Stimulated activated CD4-positive, alpha-beta T cell treated with anti-CD3 and anti-CD28 coated beads, Interleukin-2, amount 100 ng/mL, for 4 hours (primary cell): ENCODE measurements at regions not wholly inside any gene's neighbourhood (a gene's known extent, or its start where the extent isn't known, plus 50 kb on each side); places are given as distances from the start of the nearest gene placed in this dataset.
"Not testable (repeated sequence)": the region's sequence is repeated elsewhere in the genome, so short reads cannot be mapped to it uniquely, and the experiment has no call there.

Source experiments
- DNase-seq: peaks from one replicate; pipeline ENCODE4 v3.0.0-alpha.2; 2020; ENCODE audit warnings: low read depth

- no peak for DNase-seq
Observed at GRCh38 chr11:119586181-119586580, 142.8 kb downstream of the NECTIN1 start.

DNA sequence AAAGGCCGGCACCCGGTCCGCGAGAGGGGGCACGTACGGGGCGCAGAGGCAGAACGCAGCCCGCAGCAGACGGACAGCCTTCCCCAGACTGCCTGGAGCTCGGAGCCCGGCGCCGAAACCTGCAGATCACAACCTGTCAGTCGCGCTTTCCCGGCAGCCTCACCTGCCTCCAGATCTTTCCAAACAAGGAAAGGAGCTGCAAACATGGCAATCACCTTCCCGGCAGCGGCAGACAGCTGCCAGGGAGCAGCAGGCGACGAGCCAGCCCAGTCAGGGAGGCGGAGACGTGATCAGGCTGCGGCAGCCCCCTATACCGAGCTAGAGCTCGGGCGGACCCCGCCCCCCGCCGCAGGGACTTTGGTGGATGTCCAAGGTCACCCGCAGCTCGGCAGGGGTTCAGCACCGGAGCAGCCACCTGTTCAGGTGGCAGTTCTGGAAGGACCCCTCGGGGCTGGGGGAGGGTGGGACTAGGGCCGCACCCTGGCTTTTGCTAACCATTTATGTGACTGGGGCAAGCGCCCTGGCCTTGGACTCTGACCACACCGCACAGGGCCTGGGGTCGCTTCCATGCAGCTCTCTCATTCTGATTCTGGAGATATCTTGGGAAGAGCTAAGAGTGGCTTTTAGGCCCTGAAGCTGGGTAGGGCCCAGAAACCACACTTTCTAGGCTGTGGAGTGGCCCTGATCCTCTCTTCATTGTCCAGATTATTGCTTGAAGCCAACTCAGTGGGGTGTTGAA, 143.8 kb downstream of the NECTIN1 start:
- no peak for DNase-seq

DNA sequence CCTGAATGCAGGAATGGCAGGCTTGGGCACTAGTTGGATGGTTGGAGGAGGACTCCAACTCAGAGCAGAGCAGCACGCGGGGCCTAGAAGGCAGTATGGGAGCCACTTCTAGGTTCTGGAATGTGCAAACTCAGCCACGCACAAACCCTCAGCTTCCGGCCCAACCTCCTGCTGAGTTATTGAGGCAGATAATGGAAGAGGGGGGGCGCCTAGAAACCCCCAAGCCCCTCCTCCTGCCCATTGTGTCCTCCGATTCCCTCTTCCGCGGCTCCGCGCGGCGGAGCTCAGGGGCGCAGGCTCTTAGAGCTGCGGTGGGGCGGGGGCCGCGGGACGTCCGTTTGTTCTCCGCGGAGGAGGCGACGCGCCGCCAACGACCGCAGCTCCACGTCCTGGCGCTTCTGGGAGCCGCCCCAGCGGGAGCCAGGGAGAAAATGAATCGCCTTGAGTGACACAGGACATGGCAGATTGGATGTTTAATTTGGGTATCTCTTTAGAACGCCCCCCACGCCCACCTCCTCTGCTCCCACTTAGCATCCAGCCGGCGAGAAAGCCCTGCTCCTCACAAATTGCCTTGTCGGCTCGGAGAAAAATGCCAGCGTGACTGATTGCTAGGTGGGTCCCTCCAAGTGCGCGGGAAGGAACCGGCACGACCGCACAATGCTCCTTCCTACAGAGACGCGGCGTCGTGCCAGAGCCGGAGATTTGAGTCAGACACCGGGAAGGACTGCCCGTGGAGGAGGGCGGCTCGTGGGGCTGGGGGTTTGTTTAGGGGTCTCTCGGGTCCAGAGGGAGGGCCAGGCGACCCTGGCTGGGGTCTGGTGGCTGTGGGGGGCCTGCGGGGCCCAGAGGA, 144.6 kb downstream of the NECTIN1 start:
- no peak for DNase-seq

GRCh38 chr11:119583585-119583984, 145.4 kb downstream of the NECTIN1 start:
- no peak for DNase-seq

GRCh38 chr11:119581396-119581795, 147.6 kb downstream of the NECTIN1 start:
- DNase-seq, result not testable (repeated sequence)

DNA sequence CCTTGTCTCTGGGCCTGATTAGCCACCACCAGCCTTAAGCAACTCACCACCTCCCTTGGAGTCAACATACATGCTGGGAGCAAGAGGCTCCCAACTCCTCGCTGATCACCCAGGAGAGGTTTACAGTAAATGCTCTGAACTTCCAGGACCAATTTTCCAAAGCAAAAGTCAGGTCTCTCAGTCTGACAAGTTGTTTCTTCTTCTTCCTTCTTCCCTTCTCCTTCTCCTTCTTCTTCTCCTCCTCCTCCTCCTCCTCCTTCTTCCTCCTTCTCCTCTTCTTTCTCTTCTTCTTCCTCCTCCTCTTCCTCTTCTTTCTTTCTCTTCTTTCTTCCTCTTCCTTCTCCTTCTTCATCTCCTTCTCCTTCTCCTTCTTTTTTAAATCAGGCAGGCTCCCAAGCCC, 148.2 kb downstream of the NECTIN1 start:
- DNase-seq, result no peak

DNA sequence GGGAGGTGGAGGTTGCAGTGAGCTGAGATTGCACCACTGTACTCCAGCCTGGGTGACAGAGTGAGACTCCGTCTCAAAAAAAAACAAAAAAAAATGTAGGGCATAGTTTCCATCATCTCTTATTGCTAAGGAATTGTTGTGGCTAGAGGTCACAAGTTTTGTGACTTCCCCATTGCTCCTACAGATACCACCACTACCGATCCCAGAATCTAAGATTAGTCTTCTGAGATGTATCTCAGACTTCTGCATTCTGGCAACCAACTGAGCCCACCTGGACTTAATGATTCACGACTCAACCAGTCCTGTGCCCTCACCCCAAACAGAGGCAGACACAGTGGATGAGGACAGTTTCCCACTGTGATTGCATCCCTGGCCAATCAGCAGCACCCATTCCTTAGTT, 148.9 kb downstream of the NECTIN1 start:
- no peak for DNase-seq

DNA sequence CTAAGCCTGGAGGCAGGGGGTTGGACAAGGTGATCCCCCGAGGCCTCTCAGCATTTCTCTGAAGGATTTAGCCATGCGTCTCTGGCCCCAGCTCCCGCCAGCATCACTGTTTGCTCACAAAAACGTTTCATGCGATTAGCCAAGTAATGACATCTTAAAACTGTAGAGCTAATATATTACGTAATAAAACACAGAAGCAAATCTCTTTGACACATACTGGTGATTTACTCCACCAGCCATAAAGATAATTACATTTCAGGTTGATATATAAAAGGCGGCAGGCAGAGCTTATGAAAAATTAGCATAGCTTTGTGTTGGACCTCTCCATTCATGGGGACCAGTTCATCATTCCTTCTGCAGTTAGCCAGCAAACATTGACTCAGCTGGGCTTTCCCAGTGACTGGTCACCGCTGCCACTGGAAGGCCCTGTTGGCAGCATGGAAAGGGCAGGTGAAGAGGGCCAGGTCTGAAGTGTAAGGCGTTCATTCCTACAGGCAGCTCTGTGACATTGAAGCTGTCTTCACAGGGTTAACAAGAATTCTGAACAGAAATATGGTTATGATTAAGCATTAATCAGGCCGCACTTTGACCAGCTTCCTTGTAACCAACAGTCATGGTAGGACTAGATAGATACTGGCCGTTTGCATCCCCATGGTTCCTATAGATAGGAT, 150.3 kb downstream of the NECTIN1 start:
- DNase-seq, result no peak

GRCh38 chr11:119573858-119574257, 150.9 kb upstream of the THY1 start:
- no peak for DNase-seq

DNA sequence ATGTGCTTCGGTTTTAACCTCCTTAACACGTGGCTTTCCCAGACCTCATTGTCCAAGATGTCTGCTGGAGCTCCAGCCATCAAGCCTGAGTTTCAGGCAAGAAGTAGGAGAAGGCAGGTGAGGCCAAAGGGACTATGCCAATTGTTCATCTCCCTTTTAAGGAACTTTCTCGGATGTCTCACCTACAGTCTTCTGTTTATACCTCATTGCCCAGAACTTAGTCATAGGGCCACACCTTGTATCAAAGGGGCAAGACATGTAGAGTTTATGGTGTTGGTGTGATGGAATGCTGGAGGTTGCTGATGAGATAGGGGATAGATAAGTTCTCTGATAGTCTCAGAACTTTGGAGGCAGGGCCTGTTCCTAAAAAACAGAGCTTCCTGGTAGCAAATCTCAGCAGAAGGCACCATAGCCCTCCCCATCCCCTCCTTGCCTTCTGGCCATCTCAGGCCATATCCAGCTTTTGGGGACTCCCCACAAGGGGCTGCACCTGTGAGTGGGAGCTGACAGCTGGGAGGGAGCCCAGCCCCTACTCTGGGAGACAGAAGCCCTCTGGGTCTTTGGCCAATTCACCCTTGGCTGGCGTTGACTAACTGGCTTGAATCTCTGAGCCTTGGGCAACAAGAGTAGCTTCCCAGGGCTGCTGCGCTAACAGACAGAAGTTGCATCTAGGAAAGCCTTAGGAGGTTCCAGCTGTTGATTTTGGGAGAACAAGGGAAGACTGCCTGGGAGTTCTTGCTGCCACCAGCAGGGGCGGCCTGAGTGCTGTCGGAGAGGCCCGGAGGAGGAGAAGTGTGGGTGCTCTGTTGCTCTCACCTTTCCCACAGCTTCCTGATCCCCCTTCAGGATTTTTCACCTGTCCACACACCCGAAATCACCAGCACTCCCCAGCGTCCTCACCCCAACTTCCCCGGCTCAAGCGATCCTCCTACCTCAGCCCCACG, 149.8 kb upstream of the THY1 start:
- no peak for DNase-seq

DNA sequence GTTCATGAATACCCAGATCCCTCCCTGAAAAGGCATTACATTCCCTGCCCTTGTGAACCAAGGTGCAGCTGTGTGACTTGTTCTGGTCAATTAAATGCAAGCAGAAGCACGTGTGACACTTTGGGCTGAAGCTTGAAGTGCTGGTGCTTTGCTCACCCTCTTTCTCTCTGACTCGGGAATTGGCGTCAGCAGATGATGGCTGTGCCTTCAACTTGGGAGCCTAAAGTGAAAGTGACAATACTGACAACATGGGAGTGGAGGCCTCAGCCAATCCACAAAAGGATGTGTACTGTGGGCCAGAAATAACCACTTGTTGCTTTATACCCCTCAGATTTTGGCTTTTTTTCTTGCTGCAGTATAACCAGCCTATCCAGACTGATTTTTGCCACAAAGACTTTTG, 148.3 kb upstream of the THY1 start:
- no peak for DNase-seq

GRCh38 chr11:119567688-119568582, 145.0 kb upstream of the THY1 start:
- DNase-seq, result no peak

- no peak for DNase-seq
Observed at GRCh38 chr11:119566319-119566718, 143.3 kb upstream of the THY1 start.

- not testable (repeated sequence) for DNase-seq
Observed at GRCh38 chr11:119565693-119566092, 142.7 kb upstream of the THY1 start.

GRCh38 chr11:119560961-119561360, 138.0 kb upstream of the THY1 start:
- no peak for DNase-seq

- DNase-seq, result no peak
Observed at GRCh38 chr11:119560291-119560690, 137.3 kb upstream of the THY1 start.

DNA sequence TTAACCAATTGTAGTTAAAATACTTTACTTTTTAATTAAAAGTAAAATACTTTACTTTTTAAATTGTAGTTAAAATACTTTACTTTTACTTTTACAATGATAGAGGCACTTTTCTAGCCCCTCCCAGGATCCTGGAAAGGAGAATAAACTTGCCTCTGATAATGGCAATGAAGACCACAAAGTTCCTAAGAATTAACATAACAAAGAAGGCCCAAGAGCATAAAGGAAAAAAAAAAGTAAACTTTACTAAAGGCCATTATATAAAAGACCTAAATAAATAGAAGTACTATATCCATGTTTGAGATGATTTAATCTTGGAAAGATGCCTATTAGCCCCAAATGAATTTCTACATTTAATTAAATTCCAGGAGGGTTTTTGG, 129.1 kb upstream of the THY1 start:
- DNase-seq, result no peak

DNA sequence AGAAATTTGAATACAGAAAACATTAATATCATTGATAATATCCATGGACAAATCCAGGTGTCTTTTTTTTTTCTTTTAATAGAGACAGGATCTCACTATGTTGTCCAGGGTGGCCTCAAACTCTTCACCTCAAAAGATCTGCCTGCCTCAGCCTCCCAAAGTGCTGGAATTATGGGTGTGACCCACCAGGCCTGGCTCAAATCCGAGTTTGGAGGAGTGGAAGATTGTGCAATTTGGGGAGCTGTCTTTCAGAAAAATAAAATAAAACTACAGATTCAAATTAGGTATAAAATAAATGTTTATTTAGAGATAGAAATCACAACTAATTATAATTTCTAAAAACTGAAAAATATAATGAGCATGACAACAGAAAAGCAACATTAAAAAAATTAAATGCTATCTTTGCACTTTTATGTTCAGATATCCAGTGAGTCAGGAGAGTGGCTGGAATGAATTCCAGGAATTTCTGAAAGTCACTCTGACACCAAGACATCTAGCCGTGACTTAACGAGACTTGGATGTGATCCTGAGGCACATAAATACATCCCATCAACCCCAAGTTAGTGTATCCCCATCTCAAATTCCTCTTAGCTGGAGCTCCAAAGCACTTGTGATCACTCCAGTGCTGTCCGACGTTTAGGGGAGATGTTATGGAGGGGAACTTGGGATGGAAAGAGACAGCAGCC, 128.6 kb upstream of the THY1 start:
- DNase-seq, result no peak

DNA sequence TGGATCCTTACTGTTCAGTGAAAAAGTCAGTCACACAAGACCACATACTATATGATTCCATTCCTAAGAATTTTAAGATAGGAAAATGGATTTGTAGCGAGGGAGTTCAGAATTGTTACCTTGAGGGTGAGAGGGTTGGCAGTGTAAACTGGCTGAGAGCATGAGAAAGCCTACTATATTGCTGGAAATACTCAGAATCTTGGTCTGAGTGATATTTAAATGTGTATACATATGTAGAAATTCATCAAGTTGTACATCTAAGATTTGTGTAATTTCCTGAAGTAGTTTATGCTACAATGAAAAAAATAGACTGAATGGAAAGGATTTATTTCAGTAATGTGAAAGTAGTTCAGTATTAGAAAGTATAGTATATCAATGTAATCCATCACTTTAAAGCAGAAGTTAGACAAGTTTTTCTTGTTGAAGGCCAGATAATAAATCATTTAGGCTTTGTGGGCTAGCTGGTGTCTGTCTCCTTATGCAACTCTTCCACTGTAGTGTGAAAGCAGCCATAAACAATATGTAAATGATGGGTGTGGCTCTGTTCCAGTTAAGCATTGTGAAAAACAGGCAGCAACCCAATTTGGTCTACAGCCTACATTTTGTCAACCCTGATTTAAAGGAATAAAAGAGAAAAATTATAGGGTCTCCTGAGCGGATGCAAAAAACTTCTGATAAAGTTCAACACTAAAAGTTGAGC, 127.2 kb upstream of the THY1 start:
- no peak for DNase-seq

- no peak for DNase-seq
Observed at GRCh38 chr11:119547511-119547910, 124.5 kb upstream of the THY1 start.
